HG02970 (cell line): ENCODE measurements at regions not wholly inside any gene's neighbourhood (a gene's known extent, or its start where the extent isn't known, plus 50 kb on each side); places are given as distances from the start of the nearest gene placed in this dataset.
A peak's percentile ranks its signal among the peaks of the same experiment; 100 is the strongest.
"Not testable (repeated sequence)": the region's sequence is repeated elsewhere in the genome, so short reads cannot be mapped to it uniquely, and the experiment has no call there.

Source experiments
- ATAC-seq: cut with Tn5 transposase; IDR thresholded peaks from one replicate; pipeline ENCODE4 v1.9.1; 2021; ENCODE audit warnings: mild to moderate bottlenecking, moderate library complexity, moderate number of reproducible peaks; ENCODE audit not compliant: unreplicated experiment, low FRiP score

GRCh38 chr1:184859381-184860105, 104.9 kb upstream of the EDEM3 start:
- ATAC-seq, result peak; percentile 67

- ATAC-seq, result no peak
Measured at GRCh38 chr1:184858288-184858687, 103.6 kb upstream of the EDEM3 start.

GRCh38 chr1:184854496-184855140, 100.0 kb upstream of the EDEM3 start:
- no peak for ATAC-seq

- ATAC-seq, result no peak
Measured at GRCh38 chr1:184854036-184854435, 99.4 kb upstream of the EDEM3 start.

- no peak for ATAC-seq
Measured at GRCh38 chr1:184851822-184852746, 97.4 kb upstream of the EDEM3 start.

- ATAC-seq, result peak; percentile 97
Measured at GRCh38 chr1:184843732-184844495, 89.3 kb upstream of the EDEM3 start.

- no peak for ATAC-seq
Measured at GRCh38 chr1:184840596-184840995, 85.9 kb upstream of the EDEM3 start.

- ATAC-seq, result no peak
Measured at GRCh38 chr1:184838504-184838951, 83.9 kb upstream of the EDEM3 start.

- no peak for ATAC-seq
Measured at GRCh38 chr1:184836934-184837895, 82.6 kb upstream of the EDEM3 start.

GRCh38 chr1:184836141-184836540, 81.5 kb upstream of the EDEM3 start:
- no peak for ATAC-seq

GRCh38 chr1:184833994-184834393, 79.3 kb upstream of the EDEM3 start:
- not testable (repeated sequence) for ATAC-seq

GRCh38 chr1:184832517-184832916, 77.9 kb upstream of the EDEM3 start:
- no peak for ATAC-seq

- ATAC-seq, result not testable (repeated sequence)
Measured at GRCh38 chr1:184829496-184829895, 74.8 kb upstream of the EDEM3 start.

- ATAC-seq, result no peak
Measured at GRCh38 chr1:184828369-184828717, 73.7 kb upstream of the EDEM3 start.

- no peak for ATAC-seq
Measured at GRCh38 chr1:184827600-184828368, 73.1 kb upstream of the EDEM3 start.

GRCh38 chr1:184826001-184826400, 71.3 kb upstream of the EDEM3 start:
- no peak for ATAC-seq

- ATAC-seq, result no peak
Measured at GRCh38 chr1:184825571-184825970, 70.9 kb upstream of the EDEM3 start.

- no peak for ATAC-seq
Measured at GRCh38 chr1:184824691-184825323, 70.1 kb upstream of the EDEM3 start.
